SK-N-SH treated with all-trans-retinoic acid at 6 μM for 48 hours (cell line): ENCODE measurements at regions not wholly inside any gene's neighbourhood (a gene's known extent, or its start where the extent isn't known, plus 50 kb on each side); places are given as distances from the start of the nearest gene placed in this dataset.

Source experiments
- ATAC-seq: fragments of 200-7000 bp; cut with Tn5 transposase; 3 replicates; pipeline ENCODE4 v1.9.1; 2020; ENCODE audit warnings: mild to moderate bottlenecking, moderate library complexity
- ARNTL ChIP-seq: fragments of 450-650 bp; formaldehyde crosslinking; IDR thresholded peaks from 2 replicates; pipeline ENCODE4 v1.5.0; 2020; ENCODE audit warnings: low read depth, mild to moderate bottlenecking, moderate library complexity, borderline replicate concordance
- BACH2 ChIP-seq: fragments of 250-450 bp; sonication (Bioruptor Pico); IDR thresholded peaks from 2 replicates; pipeline ENCODE4 v1.9.0; 2021; ENCODE audit warnings: mild to moderate bottlenecking, borderline replicate concordance
- CREB5 ChIP-seq: fragments of 250-450 bp; sonication (Bioruptor Pico); IDR thresholded peaks from 2 replicates; pipeline ENCODE4 v1.5.1; 2020; ENCODE audit warnings: low read depth, mild to moderate bottlenecking, moderate library complexity
- CSDC2 ChIP-seq: fragments of 250-450 bp; sonication (Bioruptor Pico); IDR thresholded peaks from 2 replicates; pipeline ENCODE4 v1.5.0; 2020; ENCODE audit warnings: mild to moderate bottlenecking, moderate library complexity
- CSRNP3 ChIP-seq: fragments of 250-450 bp; sonication (Bioruptor Pico); IDR thresholded peaks from 2 replicates; pipeline ENCODE4 v1.5.1; 2021; ENCODE audit warnings: mild to moderate bottlenecking, moderate library complexity
- ESRRG ChIP-seq: fragments of 250-450 bp; sonication (Bioruptor Pico); IDR thresholded peaks from 2 replicates; pipeline ENCODE4 v1.6.1; 2021; ENCODE audit warnings: mild to moderate bottlenecking
- GLIS3 ChIP-seq: fragments of 250-450 bp; sonication (Bioruptor Pico); IDR thresholded peaks from 2 replicates; pipeline ENCODE4 v1.5.0; 2020; ENCODE audit warnings: mild to moderate bottlenecking, moderate library complexity
- ISL1 ChIP-seq: fragments of 250-450 bp; sonication (Bioruptor Pico); IDR thresholded peaks from 2 replicates; pipeline ENCODE4 v2.1.2; 2022; ENCODE audit warnings: mild to moderate bottlenecking, moderate library complexity
- OSR1 ChIP-seq: fragments of 250-450 bp; sonication (Bioruptor Pico); IDR thresholded peaks from 2 replicates; pipeline ENCODE4 v1.8.0; 2022; ENCODE audit warnings: moderate library complexity, mild to moderate bottlenecking, inconsistent platforms
- PATZ1 ChIP-seq: fragments of 250-450 bp; sonication (Bioruptor Pico); IDR thresholded peaks from 2 replicates; pipeline ENCODE4 v1.8.0; 2020; ENCODE audit warnings: mild to moderate bottlenecking, moderate library complexity, borderline replicate concordance
- POU6F1 ChIP-seq: fragments of 250-450 bp; sonication (Bioruptor Pico); IDR thresholded peaks from 2 replicates; pipeline ENCODE4 v1.8.0; 2021; ENCODE audit warnings: low read depth, mild to moderate bottlenecking, moderate library complexity, borderline replicate concordance
- PPARA ChIP-seq: fragments of 250-450 bp; sonication (Bioruptor Pico); IDR thresholded peaks from 2 replicates; pipeline ENCODE4 v1.5.0; 2020; ENCODE audit warnings: mild to moderate bottlenecking, borderline replicate concordance
- RARB ChIP-seq: fragments of 250-450 bp; sonication (Bioruptor Pico); IDR thresholded peaks from 2 replicates; pipeline ENCODE4 v1.8.0; 2021; ENCODE audit warnings: mild to moderate bottlenecking, moderate library complexity
- SNAI2 ChIP-seq: fragments of 250-450 bp; sonication (Bioruptor Pico); IDR thresholded peaks from 2 replicates; pipeline ENCODE4 v1.5.0; 2020; ENCODE audit warnings: mild to moderate bottlenecking, moderate library complexity
- TCF4 ChIP-seq: fragments of 250-450 bp; sonication (Bioruptor Pico); IDR thresholded peaks from 2 replicates; pipeline ENCODE4 v1.8.0; 2021; ENCODE audit warnings: mild to moderate bottlenecking, moderate library complexity, borderline replicate concordance
- TOX ChIP-seq: fragments of 250-450 bp; sonication (Bioruptor Pico); IDR thresholded peaks from 2 replicates; pipeline ENCODE4 v1.8.0; 2021; ENCODE audit warnings: mild to moderate bottlenecking, moderate library complexity, borderline replicate concordance
- ZC3H10 ChIP-seq: fragments of 250-450 bp; sonication (Bioruptor Pico); IDR thresholded peaks from 2 replicates; pipeline ENCODE4 v1.5.1; 2021; ENCODE audit warnings: mild to moderate bottlenecking, moderate library complexity
- ZFP3 ChIP-seq: fragments of 250-450 bp; sonication (Bioruptor Pico); IDR thresholded peaks from 2 replicates; pipeline ENCODE4 v1.5.0; 2020; ENCODE audit warnings: mild to moderate bottlenecking, moderate library complexity
- ZFP30 ChIP-seq: fragments of 450-650 bp; formaldehyde crosslinking; IDR thresholded peaks from 2 replicates; pipeline ENCODE4 v1.5.0; 2022; ENCODE audit warnings: mild to moderate bottlenecking, moderate library complexity
- ZNF565 ChIP-seq: fragments of 450-650 bp; formaldehyde crosslinking; conservative IDR thresholded peaks from 2 replicates; pipeline ENCODE4 v1.5.0; 2020; ENCODE audit warnings: low read depth, mild to moderate bottlenecking, moderate library complexity
- ZNF70 ChIP-seq: fragments of 450-650 bp; formaldehyde crosslinking; IDR thresholded peaks from 2 replicates; pipeline ENCODE4 v1.5.0; 2020; ENCODE audit warnings: mild to moderate bottlenecking, moderate library complexity
- ZNF8 ChIP-seq: fragments of 450-650 bp; formaldehyde crosslinking; IDR thresholded peaks from 2 replicates; pipeline ENCODE4 v1.5.0; 2020; ENCODE audit warnings: mild to moderate bottlenecking, moderate library complexity

- no peak for ATAC-seq
- TF ChIP-seq BACH2 (CRISPR knock-in tag) (no peak), ZC3H10 (no peak), ESRRG (CRISPR knock-in tag) (no peak), ZNF70 (CRISPR knock-in tag) (no peak), GLIS3 (CRISPR knock-in tag) (no peak), CSDC2 (CRISPR knock-in tag) (no peak), PPARA (no peak), POU6F1 (no peak), TCF4 (CRISPR knock-in tag) (no peak), CSRNP3 (CRISPR knock-in tag) (no peak), PATZ1 (CRISPR knock-in tag) (no peak), ZFP3 (CRISPR knock-in tag) (no peak), ZNF8 (no peak), ISL1 (CRISPR knock-in tag) (no peak), TOX (CRISPR knock-in tag) (no peak), OSR1 (no peak), SNAI2 (CRISPR knock-in tag) (no peak), RARB (CRISPR knock-in tag) (no peak)
- TF ChIP-seq, all 23 proteins: peak for 0
Measured at GRCh38 chr9:88680505-88681160, 145.7 kb downstream of the NXNL2 start.

GRCh38 chr9:88681434-88681833 is 146.5 kb downstream of the NXNL2 start:
- no peak for ATAC-seq
- TF ChIP-seq ESRRG (CRISPR knock-in tag) (no peak), ARNTL (CRISPR knock-in tag) (no peak), RARB (CRISPR knock-in tag) (no peak), TCF4 (CRISPR knock-in tag) (no peak), ZFP3 (CRISPR knock-in tag) (no peak), PATZ1 (CRISPR knock-in tag) (no peak), ISL1 (CRISPR knock-in tag) (no peak), CREB5 (CRISPR knock-in tag) (no peak), ZC3H10 (no peak), ZNF8 (no peak), CSDC2 (CRISPR knock-in tag) (no peak), ZNF70 (CRISPR knock-in tag) (no peak), OSR1 (no peak), PPARA (no peak), POU6F1 (no peak), ZFP30 (CRISPR knock-in tag) (no peak), ZNF565 (no peak)
